K562 (cell line): ENCODE measurements at regions not wholly inside any gene's neighbourhood (a gene's known extent, or its start where the extent isn't known, plus 50 kb on each side); places are given as distances from the start of the nearest gene placed in this dataset.

ENCODE experiments used
- ATAC-seq: fragments of 200-7000 bp; cut with Tn5 transposase; 3 replicates; pipeline ENCODE4 v1.9.1; 2020; ENCODE audit warnings: moderate library complexity
- BruUV-seq: library from RNA; stranded (reverse); fragments of 400-500 nt; replicated peaks from 2 replicates; lab custom pipeline; 2021; lab: Mats Ljungman, UMichigan
- CTCF ChIA-PET: fragments of 300-600 bp; formaldehyde crosslinking; extraction: SDS; loops from one replicate; lab custom pipeline; 2021; ENCODE audit warnings: low intra/inter-chr PET ratio; lab: Yijun Ruan, JAX
- POLR2A ChIA-PET: fragments of 300-600, 350-650 bp; sonication (Branson Sonifier 250); formaldehyde crosslinking; extraction: SDS; loops from one replicate; lab custom pipeline; 2021; ENCODE audit warnings: antibody characterized with exemption, inconsistent platforms; lab: Yijun Ruan, JAX
- DNase-seq, 4 experiments: peaks; one replicate each; pipeline versions ENCODE4 v3.0.0 to v3.0.0-alpha.2; 2011 to 2018; ENCODE audit warnings: low spot score in 3 of 4, mixed read lengths in 3 of 4; ENCODE audit errors: extremely low read depth in 1 of 4
- FAIRE-seq: peaks from 2 replicates; lab custom pipeline; 2011; peaks lifted over from hg19 to GRCh38; lab: Jason Lieb, UNC
- H2AFZ ChIP-seq: 2 replicates; pipeline ENCODE4 v1.6.0; 2011; ENCODE audit warnings: low read depth, low read length, control low read depth, inconsistent platforms
- H3K27ac ChIP-seq: fragments of 200-600 bp; 3 replicates; pipeline ENCODE4 v1.8.0; 2011; ENCODE audit warnings: low read depth, mild to moderate bottlenecking, control low read depth, inconsistent platforms, low read length, moderate library complexity, mixed read lengths; ENCODE audit errors: extremely low read depth
- H3K27me3 ChIP-seq, 2 experiments: fragments of 300-600 bp in 1 of 2; 2 replicates in 1 of 2; 3 replicates in 1 of 2; pipeline versions ENCODE4 v1.6.0 to v1.8.0; 2011; ENCODE audit warnings: inconsistent platforms in 2 of 2, low read length in 2 of 2, mild to moderate bottlenecking in 1 of 2, mixed read lengths in 1 of 2, moderate library complexity in 1 of 2; ENCODE audit not compliant: control insufficient read depth in 2 of 2, insufficient read depth in 2 of 2
- H3K36me3 ChIP-seq: fragments of 300-600 bp; 3 replicates; pipeline ENCODE4 v1.8.0; 2011; ENCODE audit warnings: mild to moderate bottlenecking, low read length, inconsistent platforms; ENCODE audit not compliant: control insufficient read depth, insufficient read depth
- H3K4me1 ChIP-seq, 2 experiments: fragments of 200-600 bp in 1 of 2; replicated peaks in 1 of 2; 2 replicates in 1 of 2; 3 replicates in 1 of 2; pipeline versions ENCODE4 v1.5.1 to v1.8.0; 2011; ENCODE audit warnings: inconsistent platforms in 2 of 2, low read length in 2 of 2, mild to moderate bottlenecking in 1 of 2, mixed read lengths in 1 of 2, moderate library complexity in 1 of 2; ENCODE audit not compliant: control insufficient read depth in 2 of 2, insufficient read depth in 2 of 2
- H3K4me2 ChIP-seq: 2 replicates; pipeline ENCODE4 v1.6.1; 2011; ENCODE audit warnings: low read length, control low read depth, inconsistent platforms, mixed read lengths; ENCODE audit not compliant: insufficient read depth
- H3K4me3 ChIP-seq: fragments of 200-600 bp; sonication (generic), shearing (Covaris generic); 2 replicates; pipeline ENCODE4 v1.5.1; 2016; ENCODE audit warnings: control low read depth, inconsistent platforms
- H3K79me2 ChIP-seq: fragments of 200-600 bp; 3 replicates; pipeline ENCODE4 v1.8.0; 2011; ENCODE audit warnings: low read length, inconsistent platforms; ENCODE audit not compliant: control insufficient read depth, insufficient read depth
- H3K9ac ChIP-seq, 2 experiments: 2 replicates each; pipeline versions ENCODE4 v1.6.0 to v1.6.1; 2011; ENCODE audit warnings: low read depth in 2 of 2, low read length in 2 of 2, control low read depth in 1 of 2, inconsistent platforms in 1 of 2, mild to moderate bottlenecking in 1 of 2, mixed read lengths in 1 of 2; ENCODE audit not compliant: insufficient read depth in 1 of 2
- H3K9me1 ChIP-seq: one replicate; pipeline ENCODE4 v1.6.0; 2011; ENCODE audit warnings: inconsistent platforms, mild to moderate bottlenecking, low read length, moderate library complexity; ENCODE audit not compliant: control insufficient read depth, insufficient read depth
- H3K9me3 ChIP-seq: replicated peaks from 2 replicates; pipeline ENCODE4 v1.5.1; 2011; ENCODE audit warnings: low read depth, low read length, inconsistent platforms; ENCODE audit not compliant: control insufficient read depth, insufficient read depth
- H4K20me1 ChIP-seq: replicated peaks from 2 replicates; pipeline ENCODE4 v1.6.1; 2011; ENCODE audit warnings: low read length, inconsistent platforms, mixed read lengths; ENCODE audit not compliant: control insufficient read depth, insufficient read depth
- CCNT2 ChIP-seq: IDR thresholded peaks from 2 replicates; pipeline ENCODE4 v1.6.1; 2011; ENCODE audit warnings: borderline replicate concordance, low read depth, mild to moderate bottlenecking, moderate library complexity, mixed read lengths, low read length; ENCODE audit not compliant: insufficient read length; ENCODE audit errors: extremely low read depth
- ELK1 ChIP-seq: sonication (generic); formaldehyde crosslinking; IDR thresholded peaks from 2 replicates; pipeline ENCODE4 v1.8.1; 2022; ENCODE audit warnings: missing genetic modification reagents
- ETV5 ChIP-seq: sonication (generic); formaldehyde crosslinking; IDR thresholded peaks from 2 replicates; pipeline ENCODE4 v1.4.0; 2020; ENCODE audit warnings: low read depth, mild to moderate bottlenecking, missing genetic modification reagents
- HDGF ChIP-seq: fragments of 450-650 bp; IDR thresholded peaks from 2 replicates; pipeline ENCODE4 v1.6.1; 2016
- MAFF ChIP-seq: IDR thresholded peaks from 2 replicates; pipeline ENCODE4 v1.6.1; 2012; ENCODE audit warnings: low read length, improper control_type of control experiment
- MECOM ChIP-seq: fragments of 250-450 bp; sonication (Bioruptor Pico); IDR thresholded peaks from 2 replicates; pipeline ENCODE4 v1.8.0; 2022; ENCODE audit warnings: inconsistent platforms
- PKNOX1 ChIP-seq: fragments of 450-650 bp; IDR thresholded peaks from 2 replicates; pipeline ENCODE4 v1.6.1; 2016
- SRSF1 ChIP-seq: fragments of 200-400 bp; formaldehyde crosslinking; IDR thresholded peaks from 2 replicates; pipeline ENCODE4 v1.6.1; 2017; ENCODE audit warnings: mild to moderate bottlenecking, low read depth, low read length, moderate library complexity
- SUPT5H ChIP-seq: fragments of 450-650 bp; IDR thresholded peaks from 2 replicates; pipeline ENCODE4 v1.6.1; 2016
- TAF1 ChIP-seq: IDR thresholded peaks from 2 replicates; pipeline ENCODE4 v1.6.1; 2011; ENCODE audit warnings: mild to moderate bottlenecking, low read length, moderate library complexity; ENCODE audit not compliant: insufficient read depth, control insufficient read depth, severe bottlenecking; ENCODE audit errors: extremely low read depth
- ZNF644 ChIP-seq: fragments of 200-800 bp; sonication (Bioruptor generic); IDR thresholded peaks from 2 replicates; pipeline ENCODE4 v1.6.1; 2016; ENCODE audit warnings: low read depth, missing genetic modification characterization, missing compliant biosample characterization
- ZNF77 ChIP-seq: fragments of 250-450 bp; sonication (Bioruptor Pico); IDR thresholded peaks from 2 replicates; pipeline ENCODE4 v1.5.0; 2020
- WGBS: fragments of 100-300 bp; shearing (Covaris generic); methylation state at CpG from one replicate; pipeline ENCODE4 v1.1.6; 2016; ENCODE audit warnings: low coverage, mixed read lengths; ENCODE audit not compliant: insufficient coverage; ENCODE audit errors: missing lambda C conversion rate; 5-methylcytosine and 5-hydroxymethylcytosine counted together
- in situ Hi-C: fragments of 300-500 bp; cut with MboI; formaldehyde crosslinking; loops from 4 replicates; pipeline ENCODE4 v1.15.0; 2018; ENCODE audit warnings: inconsistent platforms, mixed read lengths
- intact Hi-C: fragments of 100-400 bp; cut with micrococcal nuclease; formaldehyde crosslinking; loops from 2 replicates; pipeline ENCODE4 v1.14.2; 2022

- WGBS = 3% methylated on average over 7 of the region's 7 CpGs
- intact Hi-C loops = no loop called here
- Histone ChIP-seq H3K36me3 (no peaks in the 10 kb centered on the region), H3K9ac (no peak overlapping the region), H3K4me1 (no peaks in the 10 kb centered on the region), H3K4me2 (no peak overlapping the region), H3K4me3 (no peak overlapping the region), H3K79me2 (no peaks in the 10 kb centered on the region), H3K27ac (no peak overlapping the region), H3K9me3 (no peaks in the 10 kb centered on the region), H3K9me1 (no peaks in the 10 kb centered on the region), H3K27me3 (no peaks in the 10 kb centered on the region), H2AFZ (no peak overlapping the region), H4K20me1 (no peaks in the 10 kb centered on the region)
- ChIA-PET POLR2A (no interaction called here), CTCF (no interaction called here)
- in situ Hi-C loops = no loop called here
- ATAC-seq = no peak
- no peak for TF ChIP-seq CCNT2
- TF ChIP-seq PKNOX1 = no peak
- TF ChIP-seq SUPT5H = no peak
- no peak for TF ChIP-seq ZNF644
- TF ChIP-seq ZNF77 (CRISPR knock-in tag) = no peak
- BruUV-seq = no TSS peak
- no peak for FAIRE-seq
- no peak for DNase-seq
These were observed 229.9 kb upstream of the CRIM1 start for GRCh38 chr2:36125702-36126101.

GRCh38 chr2:36123995-36124394 lies 231.6 kb upstream of the CRIM1 start:
- DNase-seq (no peak), FAIRE-seq (no peak), ATAC-seq (no peak)
- intact Hi-C loops = no loop called here
- Histone ChIP-seq H3K36me3 (no peaks in the 10 kb centered on the region), H3K27me3 (no peaks in the 10 kb centered on the region), H2AFZ (no peak overlapping the region), H3K79me2 (no peaks in the 10 kb centered on the region), H3K27ac (no peak overlapping the region), H3K4me1 (no peaks in the 10 kb centered on the region), H3K9me3 (no peaks in the 10 kb centered on the region), H3K4me2 (no peak overlapping the region), H3K4me3 (no peak overlapping the region), H3K9ac (no peak overlapping the region), H3K9me1 (no peaks in the 10 kb centered on the region), H4K20me1 (no peaks in the 10 kb centered on the region)
- CTCF ChIA-PET = no interaction called here
- in situ Hi-C loops = no loop called here
- POLR2A ChIA-PET = no interaction called here
- 0% methylated on average over 2 of the region's 2 CpGs for WGBS
- no TSS peak for BruUV-seq
- TF ChIP-seq MECOM (CRISPR knock-in tag) (no peak), ELK1 (no peak), HDGF (no peak), ETV5 (CRISPR knock-in tag) (no peak), MAFF (no peak), TAF1 (no peak), SRSF1 (no peak)
